Right ventricle myocardium inferior (tissue), 1 donor: ENCODE measurements at regions not wholly inside any gene's neighbourhood (a gene's known extent, or its start where the extent isn't known, plus 50 kb on each side); places are given as distances from the start of the nearest gene placed in this dataset.

Experiments
- ATAC-seq: fragments of 200-7000 bp; cut with Tn5 transposase; one replicate; pipeline ENCODE4 v1.9.1; 2020; ENCODE audit warnings: mild to moderate bottlenecking, moderate library complexity
- DNase-seq: peaks from one replicate; pipeline ENCODE4 v3.0.0; 2021; ENCODE audit errors: missing footprints
- intact Hi-C: fragments of 100-400 bp; cut with DNase I; formaldehyde crosslinking; loops from one replicate; pipeline ENCODE4 v1.11.0; 2022
- donor health status: DM: no; HTN: yes; CAD: no; lungs with severe emphysema.

GRCh38 chr16:13858873-13859580 is 60.9 kb upstream of the ERCC4 start:
- DNase-seq (no peak), ATAC-seq (no peak)
- intact Hi-C loops, result no loop called here

DNA sequence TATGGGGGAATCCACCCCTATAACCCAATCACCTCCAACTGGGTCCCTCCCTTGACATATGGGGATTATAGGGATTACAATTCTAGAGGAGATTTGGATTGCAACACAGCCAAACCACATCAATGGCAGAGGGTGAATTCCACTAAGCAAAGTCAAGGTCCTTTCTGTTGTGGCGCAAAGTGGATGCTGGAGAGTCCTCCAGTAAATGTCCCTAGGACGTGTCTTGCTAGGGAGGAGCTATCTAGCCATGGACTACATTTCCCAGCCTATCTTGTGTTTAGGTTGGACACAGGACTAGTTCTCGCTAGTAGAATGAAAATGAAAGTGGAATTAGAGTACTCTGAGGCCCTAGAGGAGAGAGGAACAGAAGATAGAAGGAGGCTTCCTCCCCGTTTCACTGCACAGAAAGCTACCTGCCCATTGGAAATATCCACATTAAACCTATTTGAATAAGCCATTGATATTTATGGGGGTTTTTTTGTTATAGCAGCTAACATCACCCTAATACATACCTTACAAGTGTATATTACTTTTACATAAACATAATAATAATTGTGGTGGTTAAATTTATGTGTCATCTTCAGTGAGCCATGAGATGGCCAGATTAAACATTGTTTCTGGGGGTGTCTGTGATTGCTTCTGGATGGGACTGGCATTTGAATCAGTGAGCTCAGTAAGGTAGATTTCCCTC is 56.7 kb upstream of the ERCC4 start:
- ATAC-seq, result no peak
- no peak for DNase-seq
- intact Hi-C loops, result no loop called here

DNA sequence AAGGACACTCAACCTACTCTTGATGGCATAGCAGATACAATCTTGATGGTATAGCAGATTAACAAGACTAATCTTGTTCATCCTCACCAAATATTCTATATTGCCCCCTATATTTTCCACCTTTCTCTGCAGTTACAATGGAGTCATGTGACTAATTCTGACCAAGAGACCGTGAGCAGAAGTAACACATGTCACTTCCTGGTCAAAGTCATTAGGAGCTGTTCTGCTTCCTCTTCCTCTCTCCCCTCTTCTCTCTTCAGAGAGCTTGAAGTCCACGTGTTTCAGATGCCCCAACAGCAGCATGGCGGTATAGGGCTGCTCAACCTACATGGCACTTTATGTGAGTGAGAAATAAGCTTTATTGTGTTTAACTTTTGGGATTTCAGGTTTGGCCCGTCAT is 55.3 kb upstream of the ERCC4 start:
- ATAC-seq, result no peak
- no peak for DNase-seq
- intact Hi-C loops, result no loop called here

- intact Hi-C loops, result loop anchor here (2.0 kb wide), 1 partner anchor 53 kb away; no protein-coding TSS in a partner anchor
- peak; percentile 91 for ATAC-seq
- peak; percentile 72 for DNase-seq
Measured at GRCh38 chr16:13866073-13866472, 53.9 kb upstream of the ERCC4 start.
